Activated naive CD4-positive, alpha-beta T cell treated with anti-CD3 and anti-CD28 coated beads, Interleukin-2, amount 50 U/mL, for 72 hours (primary cell): ENCODE measurements at regions not wholly inside any gene's neighbourhood (a gene's known extent, or its start where the extent isn't known, plus 50 kb on each side); places are given as distances from the start of the nearest gene placed in this dataset.

Source experiments
- ATAC-seq, 2 donors: fragments of 150-1000 bp; cut with Tn5 transposase; 2 replicates each; pipeline ENCODE4 v1.10.0; 2021; ENCODE audit warnings: mild to moderate bottlenecking in 2 of 2, moderate library complexity in 2 of 2
- DNase-seq, 2 donors: peaks; one replicate each; pipeline ENCODE4 v3.0.0; 2021 to 2022; ENCODE audit warnings: low spot score in 2 of 2
- H3K27ac Mint-ChIP-seq, 2 donors: one replicate each; pipeline ENCODE4 v1.8.0; 2022; ENCODE audit warnings: mild to moderate bottlenecking in 2 of 2, mixed read lengths in 2 of 2
- H3K36me3 Mint-ChIP-seq, 2 donors: one replicate each; pipeline ENCODE4 v1.8.0; 2022; ENCODE audit warnings: mixed read lengths in 2 of 2
- H3K9me3 Mint-ChIP-seq, 2 donors: one replicate each; pipeline ENCODE4 v1.8.0; 2022; ENCODE audit warnings: mixed read lengths in 2 of 2

DNA sequence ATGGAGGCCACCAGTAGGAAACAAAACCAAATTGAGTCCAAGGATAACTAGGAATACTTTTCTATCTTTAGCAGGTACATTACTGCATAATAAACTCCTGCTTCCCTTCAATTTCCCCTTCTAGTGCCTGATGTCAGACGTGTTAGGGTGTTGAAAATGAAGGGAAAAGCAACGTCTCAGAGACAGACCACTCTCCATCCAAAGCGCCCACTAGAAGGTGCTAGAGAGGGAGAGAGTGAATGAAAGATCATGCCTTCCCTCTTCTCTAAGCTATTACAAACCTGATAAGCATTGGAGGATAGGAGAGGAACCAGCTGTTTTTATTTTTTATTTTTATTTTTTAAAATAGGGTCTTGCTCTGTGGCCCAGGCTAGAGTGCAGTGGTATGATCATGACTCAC is 64.1 kb downstream of the ZNF641 start:
- peaks cover 11% of the 10 kb centered on the region in 2 donors for H3K36me3 Mint-ChIP-seq

DNA sequence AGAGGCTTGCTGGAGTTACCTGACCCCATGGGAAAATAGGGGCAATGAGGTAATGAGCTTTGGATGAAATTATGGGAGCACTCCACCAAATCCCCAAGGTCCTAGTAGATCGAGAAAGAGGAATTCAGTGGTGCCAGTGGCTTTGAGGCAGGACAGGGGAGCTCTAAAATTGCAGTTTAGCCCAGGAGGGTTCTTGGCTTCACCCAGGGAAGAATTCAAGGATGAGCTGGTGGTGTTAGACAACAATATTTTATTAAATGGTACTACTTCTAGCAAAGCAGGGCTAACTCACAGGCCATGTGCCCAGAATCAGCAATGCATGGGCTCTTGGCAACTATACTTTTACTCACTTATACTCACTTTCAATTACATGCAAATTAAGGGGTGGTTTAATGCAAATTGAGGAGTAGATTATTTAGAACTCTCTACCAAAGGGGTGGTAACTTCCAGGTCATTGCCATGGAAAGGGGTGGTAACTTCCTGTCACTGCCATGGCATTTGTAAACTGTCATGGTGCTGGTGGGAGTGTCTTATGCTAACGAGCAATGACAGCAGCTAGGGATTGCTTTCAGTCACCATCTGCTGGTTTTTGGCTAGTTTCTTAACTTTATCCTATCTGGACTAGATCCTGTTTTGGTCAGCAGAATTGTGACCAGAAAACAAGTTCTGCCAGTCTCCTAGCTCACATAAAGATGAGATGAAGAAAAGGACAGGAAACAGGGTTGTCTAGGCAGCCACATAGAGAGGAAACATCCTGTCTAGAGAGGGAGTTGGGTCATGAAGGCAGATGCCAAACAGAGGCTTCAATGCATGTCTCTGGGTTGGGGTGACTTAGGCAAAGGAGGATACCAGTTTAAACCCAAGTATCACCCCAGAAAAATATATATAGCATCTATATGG is 64.7 kb downstream of the ZNF641 start:
- H3K36me3 Mint-ChIP-seq: peaks cover 11% of the 10 kb centered on the region in 2 donors
- DNase-seq: no peak
- peak; percentile 60 to 78 for ATAC-seq
- H3K9me3 Mint-ChIP-seq: peaks cover 9 to 10% of the 10 kb centered on the region in 2 donors
- peak overlapping the region; percentile 84 to 85 for H3K27ac Mint-ChIP-seq

More for the DNA sequence above, 64.1 kb downstream of the ZNF641 start:
- H3K9me3 Mint-ChIP-seq: peaks cover 9 to 10% of the 10 kb centered on the region in 2 donors
- ATAC-seq: no peak
- no peak for DNase-seq
- peak overlapping the region; percentile 84 to 85 for H3K27ac Mint-ChIP-seq

DNA sequence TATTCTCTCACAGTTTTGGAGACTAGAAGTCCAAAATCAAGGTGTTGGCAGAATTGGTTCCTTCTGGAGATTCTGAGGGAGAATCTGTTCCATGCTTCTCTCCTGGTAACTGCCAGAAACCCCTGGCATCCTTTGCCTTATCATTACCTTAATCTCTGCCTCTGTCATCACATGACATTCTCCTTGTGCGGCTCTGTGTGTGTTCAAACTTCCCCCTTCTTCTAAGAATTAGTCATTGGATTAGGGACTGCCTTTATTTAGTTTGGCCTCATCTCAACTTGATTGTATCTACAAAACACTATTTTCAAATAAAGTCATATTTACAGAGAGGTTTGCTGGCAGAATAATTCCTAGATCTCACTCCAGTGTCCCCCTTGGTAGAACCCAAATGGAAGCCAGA is 68.9 kb downstream of the ZNF641 start:
- peaks cover 13 to 20% of the 10 kb centered on the region in 2 donors for H3K36me3 Mint-ChIP-seq
- ATAC-seq: no peak
- H3K27ac Mint-ChIP-seq: no peak overlapping the region
- H3K9me3 Mint-ChIP-seq: peaks cover 18 to 22% of the 10 kb centered on the region in 2 donors
- DNase-seq: no peak

DNA sequence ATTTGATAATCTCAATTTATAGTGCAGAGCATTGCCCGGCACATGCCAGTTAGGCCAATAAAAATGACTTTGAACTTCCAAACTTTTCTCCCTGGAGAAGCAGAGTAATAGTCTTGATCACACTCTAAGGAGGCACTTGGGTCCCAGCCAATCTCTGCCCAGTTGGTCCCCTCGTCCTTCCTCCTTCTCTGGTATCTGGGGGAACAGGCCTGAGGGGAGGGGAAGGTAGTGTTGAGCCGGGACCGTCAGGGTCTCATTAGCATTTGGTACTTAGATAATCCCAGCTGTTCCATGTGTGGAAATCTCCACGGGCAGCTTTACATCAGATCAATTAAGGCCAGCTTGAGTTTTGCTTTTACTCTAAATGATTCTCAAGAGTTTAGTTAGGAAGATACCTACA is 70.1 kb downstream of the ZNF641 start:
- H3K36me3 Mint-ChIP-seq: peaks cover 12 to 19% of the 10 kb centered on the region in 2 donors
- peaks cover 16 to 24% of the 10 kb centered on the region in 2 donors for H3K9me3 Mint-ChIP-seq
- DNase-seq (no peak), ATAC-seq (no peak)
- H3K27ac Mint-ChIP-seq: no peak overlapping the region

DNA sequence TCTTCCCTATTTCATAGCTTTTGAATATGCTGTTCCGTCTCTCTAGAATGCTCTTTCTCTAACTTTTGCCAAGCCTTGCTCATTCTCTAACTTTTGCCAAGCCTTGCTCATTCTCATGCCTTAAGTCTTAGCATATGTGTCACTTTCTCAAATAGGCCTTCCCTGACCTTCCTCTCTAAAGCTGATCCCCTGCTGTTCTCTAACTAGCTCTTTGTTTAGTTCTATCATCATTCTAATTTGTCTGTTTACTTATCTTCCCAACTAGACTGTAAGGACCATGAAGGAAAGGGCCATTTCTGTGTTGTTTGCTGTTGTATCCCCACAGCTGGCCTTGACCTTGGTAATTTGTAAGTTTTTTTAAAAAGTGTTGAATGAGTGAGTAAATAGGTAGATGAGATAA is 71.1 kb downstream of the ZNF641 start:
- peaks cover 23 to 31% of the 10 kb centered on the region in 2 donors for H3K9me3 Mint-ChIP-seq
- peaks cover 19 to 26% of the 10 kb centered on the region in 2 donors for H3K36me3 Mint-ChIP-seq
- no peak for DNase-seq
- no peak for ATAC-seq
- H3K27ac Mint-ChIP-seq: no peak overlapping the region

DNA sequence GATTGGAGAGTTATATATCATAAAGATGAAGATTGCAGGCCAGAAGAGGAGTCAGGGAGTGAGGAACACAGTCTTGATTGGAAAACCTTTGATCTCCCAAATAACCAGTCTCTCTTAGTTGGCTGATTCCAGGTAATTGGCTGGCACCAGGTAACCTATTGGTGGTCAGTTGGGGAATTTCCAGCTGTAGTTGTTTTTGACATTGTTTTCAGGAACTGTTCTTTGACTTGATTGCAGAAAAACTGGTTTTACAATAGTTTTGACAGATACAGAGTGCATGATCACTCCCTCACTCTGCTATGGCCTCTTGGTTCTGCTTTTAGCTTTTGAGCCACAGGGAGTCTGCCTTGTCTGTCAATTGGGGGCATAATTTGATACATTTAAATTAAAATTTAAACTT is 71.6 kb downstream of the ZNF641 start:
- Mint-ChIP-seq H3K27ac (no peak overlapping the region), H3K36me3 (peaks cover 19 to 27% of the 10 kb centered on the region in 2 donors), H3K9me3 (peaks cover 23 to 31% of the 10 kb centered on the region in 2 donors)
- DNase-seq: no peak
- ATAC-seq: no peak

DNA sequence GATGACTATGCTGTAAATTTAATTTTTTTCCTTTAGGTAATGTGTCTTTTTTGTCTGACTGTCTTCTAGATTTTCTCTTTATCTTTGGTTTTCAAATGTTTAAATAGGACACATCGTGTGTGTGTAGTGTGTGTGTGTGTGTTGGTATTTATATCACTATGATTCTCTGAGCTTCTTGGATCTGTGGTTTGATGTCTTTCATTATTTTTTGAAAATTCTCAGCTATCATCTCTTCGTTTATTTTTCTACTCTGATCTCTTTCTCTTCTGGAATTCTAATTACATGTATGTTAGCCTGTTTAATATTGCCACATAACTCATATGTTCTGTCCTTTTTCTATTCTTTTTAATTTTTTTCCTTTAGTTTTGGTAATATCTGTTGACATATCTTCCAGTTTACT is 73.5 kb upstream of the OR10AD1 start:
- H3K36me3 Mint-ChIP-seq: peaks cover 19 to 30% of the 10 kb centered on the region in 2 donors

DNA sequence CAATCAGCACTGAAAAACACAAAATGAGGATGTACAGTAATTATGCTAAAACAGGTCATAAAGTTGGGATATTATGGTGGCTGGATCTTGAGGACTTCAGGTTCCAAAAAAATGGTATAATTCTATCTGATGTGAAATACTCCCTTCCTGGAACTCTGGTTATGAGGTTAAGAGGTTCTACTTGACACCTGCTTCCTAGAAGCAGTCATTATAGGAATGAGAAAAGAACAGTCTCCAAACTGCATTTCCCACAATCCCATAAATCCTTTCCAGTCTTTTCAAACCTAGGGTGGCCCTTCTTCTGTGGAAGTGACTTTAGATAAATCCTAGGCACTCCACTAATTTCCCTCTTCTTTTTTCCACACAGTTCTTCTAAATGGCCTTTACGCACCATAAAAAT is 63.7 kb upstream of the OR10AD1 start:
- no peak for ATAC-seq
- H3K36me3 Mint-ChIP-seq: no peaks in the 10 kb centered on the region

More for the DNA sequence above, 73.5 kb upstream of the OR10AD1 start:
- DNase-seq (no peak), ATAC-seq (no peak)
- peaks cover 23 to 35% of the 10 kb centered on the region in 2 donors for H3K9me3 Mint-ChIP-seq
- no peak overlapping the region for H3K27ac Mint-ChIP-seq

DNA sequence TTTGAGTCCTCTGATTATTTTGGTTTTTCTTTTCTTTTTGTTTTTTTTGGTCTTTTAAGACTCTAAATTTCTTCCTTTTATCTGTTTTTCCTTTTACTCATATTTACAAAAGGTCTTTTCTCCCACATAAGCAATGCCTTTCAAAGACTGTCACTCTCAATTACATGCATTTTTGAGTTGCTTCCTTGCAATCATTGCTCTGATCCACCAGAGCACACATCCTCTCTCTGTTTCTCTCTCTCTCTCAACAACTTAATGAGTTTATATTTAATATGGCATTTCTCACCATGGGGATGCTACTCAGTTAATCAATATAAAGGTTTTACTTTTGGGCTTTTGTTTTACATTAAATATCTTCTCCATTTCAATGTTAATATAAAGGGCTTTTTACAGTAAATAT is 62.7 kb upstream of the OR10AD1 start:
- DNase-seq (no peak), ATAC-seq (no peak)
- H3K27ac Mint-ChIP-seq: no peak overlapping the region
- H3K9me3 Mint-ChIP-seq: peaks cover 0 to 4% of the 10 kb centered on the region in 2 donors
- no peaks in the 10 kb centered on the region for H3K36me3 Mint-ChIP-seq

More for the DNA sequence above, 63.7 kb upstream of the OR10AD1 start:
- Mint-ChIP-seq H3K27ac (no peak overlapping the region), H3K9me3 (peaks cover 0 to 4% of the 10 kb centered on the region in 2 donors)
- DNase-seq: no peak

DNA sequence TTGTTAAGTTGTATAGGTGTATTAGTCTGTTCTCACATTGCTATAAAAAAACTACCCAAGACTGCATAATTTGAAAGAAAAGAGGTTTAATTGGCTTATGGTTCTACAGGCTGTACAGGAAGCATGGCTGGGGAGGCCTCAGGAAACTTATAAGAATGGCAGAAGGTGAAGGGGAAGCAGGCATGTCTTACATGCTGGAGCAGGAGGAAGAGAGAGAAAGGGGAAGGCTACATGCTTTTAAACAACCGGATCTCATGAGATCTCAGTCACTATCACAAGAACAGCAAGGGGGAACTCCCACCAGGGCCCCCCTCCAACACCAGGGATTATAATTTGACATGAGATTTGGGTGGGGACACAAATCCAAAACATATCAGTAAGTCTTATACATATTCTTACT is 60.5 kb upstream of the OR10AD1 start:
- H3K9me3 Mint-ChIP-seq: peaks cover 0 to 4% of the 10 kb centered on the region in 2 donors
- DNase-seq (no peak), ATAC-seq (no peak)
- no peak overlapping the region for H3K27ac Mint-ChIP-seq
- no peaks in the 10 kb centered on the region for H3K36me3 Mint-ChIP-seq

DNA sequence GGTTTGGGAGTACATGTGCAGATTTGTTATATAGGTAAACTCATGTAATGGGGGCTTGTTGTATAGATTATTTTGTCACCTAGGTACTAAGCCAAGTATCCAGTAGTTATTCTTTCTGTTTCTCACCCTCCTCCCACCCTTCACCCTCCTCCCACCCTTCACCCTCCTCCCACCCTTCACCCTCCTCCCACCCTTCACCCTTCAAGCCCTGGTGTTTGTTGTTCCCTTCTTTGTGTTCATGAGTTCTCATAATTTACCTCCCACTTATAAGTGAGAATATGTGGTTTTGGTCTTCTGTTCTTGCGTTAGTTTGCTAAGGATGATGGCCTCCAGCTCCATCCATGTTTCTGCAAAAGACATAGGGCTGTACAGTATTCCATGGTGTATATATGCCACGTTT is 58.7 kb upstream of the OR10AD1 start:
- DNase-seq (no peak), ATAC-seq (no peak)
- no peaks in the 10 kb centered on the region for H3K36me3 Mint-ChIP-seq
- H3K9me3 Mint-ChIP-seq: no peaks in the 10 kb centered on the region
- H3K27ac Mint-ChIP-seq: no peak overlapping the region
